ENCODE measurements at regions not wholly inside any gene's neighbourhood (a gene's known extent, or its start where the extent isn't known, plus 50 kb on each side); places are given as distances from the start of the nearest gene placed in this dataset.

GRCh38 chr16:66311306-66311705 is 55.2 kb upstream of the CDH5 start:
- TF ChIP-seq CTCF (conservative IDR thresholded peaks at IDR 0.05 in 1 of 2, IDR thresholded peaks at IDR 0.05 in 1 of 2; ENCODE audit: extremely low read depth in 1 of 2, insufficient read depth in 1 of 2, low read depth in 1 of 2, low read length in 2 of 2) (no peak), EZH2 (IDR thresholded peaks at IDR 0.05; ENCODE audit: borderline replicate concordance, low read length) (no peak)
